NCI-H187 treated with DMSO at 0.1 percent for 48 hours (cell line): ENCODE measurements at regions not wholly inside any gene's neighbourhood (a gene's known extent, or its start where the extent isn't known, plus 50 kb on each side); places are given as distances from the start of the nearest gene placed in this dataset.
A peak's percentile ranks its signal among the peaks of the same experiment; 100 is the strongest.
"Not testable (repeated sequence)": the region's sequence is repeated elsewhere in the genome, so short reads cannot be mapped to it uniquely, and the experiment has no call there.

Experiments used
- DNase-seq: peaks from one replicate; lab custom pipeline; 2025; lab: John Stamatoyannopoulos, UW

GRCh38 chr5:101505891-101506570 is 602.9 kb upstream of the ST8SIA4 start:
- no peak for DNase-seq

GRCh38 chr5:101482931-101483330 is 579.8 kb upstream of the ST8SIA4 start:
- DNase-seq, result no peak

GRCh38 chr5:101473483-101473882 is 570.4 kb upstream of the ST8SIA4 start:
- DNase-seq, result no peak

- DNase-seq, result no peak
These were observed 558.4 kb upstream of the ST8SIA4 start for GRCh38 chr5:101461455-101461854.

GRCh38 chr5:101458587-101458986 is 555.5 kb upstream of the ST8SIA4 start:
- no peak for DNase-seq

- no peak for DNase-seq
These were observed 552.8 kb upstream of the ST8SIA4 start for GRCh38 chr5:101455851-101456250.

- DNase-seq, result no peak
These were observed 552.0 kb upstream of the ST8SIA4 start for GRCh38 chr5:101455048-101455447.

GRCh38 chr5:101442281-101442680 is 539.2 kb upstream of the ST8SIA4 start:
- DNase-seq, result not testable (repeated sequence)

- no peak for DNase-seq
These were observed 537.1 kb upstream of the ST8SIA4 start for GRCh38 chr5:101440173-101440572.

GRCh38 chr5:101437351-101437750 is 534.3 kb upstream of the ST8SIA4 start:
- DNase-seq, result no peak

GRCh38 chr5:101435768-101436167 is 532.7 kb upstream of the ST8SIA4 start:
- DNase-seq, result no peak

- DNase-seq, result no peak
These were observed 528.1 kb upstream of the ST8SIA4 start for GRCh38 chr5:101431201-101431600.

GRCh38 chr5:101430551-101430950 is 527.5 kb upstream of the ST8SIA4 start:
- DNase-seq, result no peak

- no peak for DNase-seq
These were observed 526.2 kb upstream of the ST8SIA4 start for GRCh38 chr5:101429241-101429640.

GRCh38 chr5:101425339-101425859 is 522.3 kb upstream of the ST8SIA4 start:
- no peak for DNase-seq

- DNase-seq, result no peak
These were observed 521.6 kb upstream of the ST8SIA4 start for GRCh38 chr5:101424530-101425175.

- no peak for DNase-seq
These were observed 515.6 kb upstream of the ST8SIA4 start for GRCh38 chr5:101418713-101419118.

- no peak for DNase-seq
These were observed 501.4 kb upstream of the ST8SIA4 start for GRCh38 chr5:101404531-101404930.

GRCh38 chr5:101393795-101394450 is 490.8 kb upstream of the ST8SIA4 start:
- no peak for DNase-seq

- peak; percentile 0 for DNase-seq
These were observed 487.2 kb upstream of the ST8SIA4 start for GRCh38 chr5:101390151-101390908.

- no peak for DNase-seq
These were observed 482.2 kb upstream of the ST8SIA4 start for GRCh38 chr5:101385276-101385675.

- DNase-seq, result no peak
These were observed 467.1 kb upstream of the ST8SIA4 start for GRCh38 chr5:101370181-101370580.
